HL-60 (cell line): ENCODE measurements at regions not wholly inside any gene's neighbourhood (a gene's known extent, or its start where the extent isn't known, plus 50 kb on each side); places are given as distances from the start of the nearest gene placed in this dataset.

Source experiments
- DNase-seq, 2 experiments: peaks; one replicate each; pipeline ENCODE4 v3.0.0-alpha.2; 2010 to 2020; ENCODE audit warnings: low read depth in 1 of 2, low spot score in 1 of 2
- H3K27ac ChIP-seq: fragments of 250-450 bp; sonication (Bioruptor Pico); replicated peaks from 2 replicates; pipeline ENCODE4 v1.5.1; 2020; ENCODE audit warnings: mild to moderate bottlenecking, moderate library complexity
- H3K27me3 ChIP-seq: fragments of 250-450 bp; sonication (Bioruptor Pico); 2 replicates; pipeline ENCODE4 v1.5.1; 2021; ENCODE audit warnings: mild to moderate bottlenecking, moderate library complexity; ENCODE audit not compliant: insufficient read depth, poor library complexity, severe bottlenecking
- H3K4me3 ChIP-seq: replicated peaks from 2 replicates; pipeline ENCODE4 v1.5.1; 2011; ENCODE audit warnings: mild to moderate bottlenecking, control low read depth, low read length; ENCODE audit not compliant: insufficient read depth
- CTCF ChIP-seq: IDR thresholded peaks from one replicate; pipeline ENCODE4 v1.5.1; 2011; ENCODE audit warnings: low read length, control low read depth, inconsistent platforms; ENCODE audit not compliant: insufficient read depth
- GABPA ChIP-seq: IDR thresholded peaks from 2 replicates; pipeline ENCODE4 v1.6.1; 2012; ENCODE audit warnings: low read depth
- POLR2AphosphoS5 ChIP-seq: IDR thresholded peaks from 2 replicates; pipeline ENCODE4 v1.6.1; 2012; ENCODE audit warnings: low read depth
- SPI1 ChIP-seq: IDR thresholded peaks from 2 replicates; pipeline ENCODE4 v1.6.1; 2012; ENCODE audit warnings: low read depth, mild to moderate bottlenecking, borderline replicate concordance
- TF ChIP-seq, protein P1 (sequence below): IDR thresholded peaks from 2 replicates; pipeline ENCODE4 v1.6.1; 2012; ENCODE audit warnings: low read depth; ENCODE audit not compliant: insufficient replicate concordance

GRCh38 chr7:16278167-16278787 lies 143.1 kb downstream of the CRPPA start:
- no peak overlapping the region for H3K4me3 ChIP-seq
- no peaks in the 10 kb centered on the region for H3K27me3 ChIP-seq
- H3K27ac ChIP-seq: no peak overlapping the region
- DNase-seq: no peak
- TF ChIP-seq SPI1 (no peak), GABPA (no peak), CTCF (no peak), POLR2AphosphoS5 (no peak)
- TF ChIP-seq, protein P1, sequence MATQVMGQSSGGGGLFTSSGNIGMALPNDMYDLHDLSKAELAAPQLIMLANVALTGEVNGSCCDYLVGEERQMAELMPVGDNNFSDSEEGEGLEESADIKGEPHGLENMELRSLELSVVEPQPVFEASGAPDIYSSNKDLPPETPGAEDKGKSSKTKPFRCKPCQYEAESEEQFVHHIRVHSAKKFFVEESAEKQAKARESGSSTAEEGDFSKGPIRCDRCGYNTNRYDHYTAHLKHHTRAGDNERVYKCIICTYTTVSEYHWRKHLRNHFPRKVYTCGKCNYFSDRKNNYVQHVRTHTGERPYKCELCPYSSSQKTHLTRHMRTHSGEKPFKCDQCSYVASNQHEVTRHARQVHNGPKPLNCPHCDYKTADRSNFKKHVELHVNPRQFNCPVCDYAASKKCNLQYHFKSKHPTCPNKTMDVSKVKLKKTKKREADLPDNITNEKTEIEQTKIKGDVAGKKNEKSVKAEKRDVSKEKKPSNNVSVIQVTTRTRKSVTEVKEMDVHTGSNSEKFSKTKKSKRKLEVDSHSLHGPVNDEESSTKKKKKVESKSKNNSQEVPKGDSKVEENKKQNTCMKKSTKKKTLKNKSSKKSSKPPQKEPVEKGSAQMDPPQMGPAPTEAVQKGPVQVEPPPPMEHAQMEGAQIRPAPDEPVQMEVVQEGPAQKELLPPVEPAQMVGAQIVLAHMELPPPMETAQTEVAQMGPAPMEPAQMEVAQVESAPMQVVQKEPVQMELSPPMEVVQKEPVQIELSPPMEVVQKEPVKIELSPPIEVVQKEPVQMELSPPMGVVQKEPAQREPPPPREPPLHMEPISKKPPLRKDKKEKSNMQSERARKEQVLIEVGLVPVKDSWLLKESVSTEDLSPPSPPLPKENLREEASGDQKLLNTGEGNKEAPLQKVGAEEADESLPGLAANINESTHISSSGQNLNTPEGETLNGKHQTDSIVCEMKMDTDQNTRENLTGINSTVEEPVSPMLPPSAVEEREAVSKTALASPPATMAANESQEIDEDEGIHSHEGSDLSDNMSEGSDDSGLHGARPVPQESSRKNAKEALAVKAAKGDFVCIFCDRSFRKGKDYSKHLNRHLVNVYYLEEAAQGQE: no peak

GRCh38 chr7:16271990-16272665 lies 149.2 kb downstream of the CRPPA start:
- no peak for DNase-seq
- H3K4me3 ChIP-seq: no peak overlapping the region
- TF ChIP-seq, protein P1: no peak
- TF ChIP-seq GABPA: no peak
- no peak for TF ChIP-seq CTCF
- no peak for TF ChIP-seq POLR2AphosphoS5
- no peak for TF ChIP-seq SPI1
- H3K27ac ChIP-seq: no peak overlapping the region
- H3K27me3 ChIP-seq: no peaks in the 10 kb centered on the region

DNA sequence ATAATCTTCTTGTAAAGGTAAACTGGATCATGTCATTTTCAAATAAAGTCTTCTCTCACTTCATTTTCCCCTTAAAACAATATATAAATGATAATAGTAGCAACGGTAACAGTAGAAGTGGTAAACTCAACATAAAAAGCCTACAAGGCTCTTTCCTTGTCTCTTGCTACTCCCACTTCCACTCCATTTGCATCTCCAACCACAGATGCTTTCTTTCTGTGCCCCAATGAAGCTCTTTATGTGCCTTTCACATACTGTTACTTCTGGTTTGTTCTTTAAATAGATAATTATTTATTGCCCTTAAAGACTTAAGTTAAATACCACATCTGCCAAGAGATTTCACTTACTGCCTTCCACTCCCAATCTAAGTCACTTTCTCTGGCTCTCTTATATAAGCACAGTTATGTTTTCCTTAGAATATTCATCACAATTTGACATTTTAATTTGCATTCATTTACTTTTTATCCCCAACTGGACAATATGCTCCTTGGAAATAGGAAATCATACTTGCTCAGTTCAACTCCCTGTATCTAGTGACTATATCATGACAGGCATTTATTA lies 149.9 kb downstream of the CRPPA start:
- TF ChIP-seq CTCF (no peak), POLR2AphosphoS5 (no peak), GABPA (no peak), SPI1 (no peak)
- TF ChIP-seq, protein P1: no peak
- H3K4me3 ChIP-seq: no peak overlapping the region
- no peak for DNase-seq
- H3K27ac ChIP-seq: no peak overlapping the region
- no peaks in the 10 kb centered on the region for H3K27me3 ChIP-seq
